Upper lobe of left lung (tissue), 4 donors: ENCODE measurements at regions not wholly inside any gene's neighbourhood (a gene's known extent, or its start where the extent isn't known, plus 50 kb on each side); places are given as distances from the start of the nearest gene placed in this dataset.

Source experiments
- CTCF ChIP-seq, 6 experiments: fragments of 450-650 bp in 4 of 6; fragments of 200-600 bp in 2 of 6; sonication (generic) in 2 of 6; IDR thresholded peaks; one replicate each; pipeline ENCODE4 v1.5.1; 2016 to 2019; ENCODE audit warnings: antibody characterized with exemption in 6 of 6
- POLR2A ChIP-seq, 4 donors: fragments of 450-650 bp; IDR thresholded peaks; one replicate each; pipeline ENCODE4 v1.5.1; 2016 to 2017; ENCODE audit warnings: antibody characterized with exemption in 4 of 4, mild to moderate bottlenecking in 2 of 4

- TF ChIP-seq CTCF (IDR thresholded peaks at IDR 0.05) (no peak), POLR2A (IDR thresholded peaks at IDR 0.05) (no peak)
These were observed 382.4 kb upstream of the CDH4 start for GRCh38 chr20:60869625-60870024.
